SK-N-SH treated with all-trans-retinoic acid at 6 μM for 48 hours (cell line): ENCODE measurements at regions not wholly inside any gene's neighbourhood (a gene's known extent, or its start where the extent isn't known, plus 50 kb on each side); places are given as distances from the start of the nearest gene placed in this dataset.
"Not testable (repeated sequence)": the region's sequence is repeated elsewhere in the genome, so short reads cannot be mapped to it uniquely, and the experiment has no call there.

Experiments used
- ATAC-seq: fragments of 200-7000 bp; cut with Tn5 transposase; 3 replicates; pipeline ENCODE4 v1.9.1; 2020; ENCODE audit warnings: mild to moderate bottlenecking, moderate library complexity
- BACH2 ChIP-seq: fragments of 250-450 bp; sonication (Bioruptor Pico); IDR thresholded peaks from 2 replicates; pipeline ENCODE4 v1.9.0; 2021; ENCODE audit warnings: mild to moderate bottlenecking, borderline replicate concordance
- CREB5 ChIP-seq: fragments of 250-450 bp; sonication (Bioruptor Pico); IDR thresholded peaks from 2 replicates; pipeline ENCODE4 v1.5.1; 2020; ENCODE audit warnings: low read depth, mild to moderate bottlenecking, moderate library complexity
- CSDC2 ChIP-seq: fragments of 250-450 bp; sonication (Bioruptor Pico); IDR thresholded peaks from 2 replicates; pipeline ENCODE4 v1.5.0; 2020; ENCODE audit warnings: mild to moderate bottlenecking, moderate library complexity
- CSRNP3 ChIP-seq: fragments of 250-450 bp; sonication (Bioruptor Pico); IDR thresholded peaks from 2 replicates; pipeline ENCODE4 v1.5.1; 2021; ENCODE audit warnings: mild to moderate bottlenecking, moderate library complexity
- ESRRG ChIP-seq: fragments of 250-450 bp; sonication (Bioruptor Pico); IDR thresholded peaks from 2 replicates; pipeline ENCODE4 v1.6.1; 2021; ENCODE audit warnings: mild to moderate bottlenecking
- GLIS3 ChIP-seq: fragments of 250-450 bp; sonication (Bioruptor Pico); IDR thresholded peaks from 2 replicates; pipeline ENCODE4 v1.5.0; 2020; ENCODE audit warnings: mild to moderate bottlenecking, moderate library complexity
- ISL1 ChIP-seq: fragments of 250-450 bp; sonication (Bioruptor Pico); IDR thresholded peaks from 2 replicates; pipeline ENCODE4 v2.1.2; 2022; ENCODE audit warnings: mild to moderate bottlenecking, moderate library complexity
- PATZ1 ChIP-seq: fragments of 250-450 bp; sonication (Bioruptor Pico); IDR thresholded peaks from 2 replicates; pipeline ENCODE4 v1.8.0; 2020; ENCODE audit warnings: mild to moderate bottlenecking, moderate library complexity, borderline replicate concordance
- POU6F1 ChIP-seq: fragments of 250-450 bp; sonication (Bioruptor Pico); IDR thresholded peaks from 2 replicates; pipeline ENCODE4 v1.8.0; 2021; ENCODE audit warnings: low read depth, mild to moderate bottlenecking, moderate library complexity, borderline replicate concordance
- PPARA ChIP-seq: fragments of 250-450 bp; sonication (Bioruptor Pico); IDR thresholded peaks from 2 replicates; pipeline ENCODE4 v1.5.0; 2020; ENCODE audit warnings: mild to moderate bottlenecking, borderline replicate concordance
- RARB ChIP-seq: fragments of 250-450 bp; sonication (Bioruptor Pico); IDR thresholded peaks from 2 replicates; pipeline ENCODE4 v1.8.0; 2021; ENCODE audit warnings: mild to moderate bottlenecking, moderate library complexity
- SNAI2 ChIP-seq: fragments of 250-450 bp; sonication (Bioruptor Pico); IDR thresholded peaks from 2 replicates; pipeline ENCODE4 v1.5.0; 2020; ENCODE audit warnings: mild to moderate bottlenecking, moderate library complexity
- TCF4 ChIP-seq: fragments of 250-450 bp; sonication (Bioruptor Pico); IDR thresholded peaks from 2 replicates; pipeline ENCODE4 v1.8.0; 2021; ENCODE audit warnings: mild to moderate bottlenecking, moderate library complexity, borderline replicate concordance
- TOX ChIP-seq: fragments of 250-450 bp; sonication (Bioruptor Pico); IDR thresholded peaks from 2 replicates; pipeline ENCODE4 v1.8.0; 2021; ENCODE audit warnings: mild to moderate bottlenecking, moderate library complexity, borderline replicate concordance
- TSHZ2 ChIP-seq: fragments of 250-450 bp; sonication (Bioruptor Pico); IDR thresholded peaks from 2 replicates; pipeline ENCODE4 v1.5.0; 2020; ENCODE audit warnings: mild to moderate bottlenecking, moderate library complexity
- ZFP3 ChIP-seq: fragments of 250-450 bp; sonication (Bioruptor Pico); IDR thresholded peaks from 2 replicates; pipeline ENCODE4 v1.5.0; 2020; ENCODE audit warnings: mild to moderate bottlenecking, moderate library complexity
- ZNF565 ChIP-seq: fragments of 450-650 bp; formaldehyde crosslinking; conservative IDR thresholded peaks from 2 replicates; pipeline ENCODE4 v1.5.0; 2020; ENCODE audit warnings: low read depth, mild to moderate bottlenecking, moderate library complexity
- ZNF70 ChIP-seq: fragments of 450-650 bp; formaldehyde crosslinking; IDR thresholded peaks from 2 replicates; pipeline ENCODE4 v1.5.0; 2020; ENCODE audit warnings: mild to moderate bottlenecking, moderate library complexity
- ZNF8 ChIP-seq: fragments of 450-650 bp; formaldehyde crosslinking; IDR thresholded peaks from 2 replicates; pipeline ENCODE4 v1.5.0; 2020; ENCODE audit warnings: mild to moderate bottlenecking, moderate library complexity

GRCh38 chr6:144467921-144468320 lies 182.8 kb downstream of the UTRN start (continued):
- TF ChIP-seq ZNF8 (CRISPR knock-in tag) (no peak), SNAI2 (CRISPR knock-in tag) (no peak), ISL1 (CRISPR knock-in tag) (no peak), CSDC2 (CRISPR knock-in tag) (no peak), PATZ1 (CRISPR knock-in tag) (no peak), BACH2 (no peak), CSRNP3 (no peak), ZNF70 (CRISPR knock-in tag) (no peak), PPARA (CRISPR knock-in tag) (no peak)

- ATAC-seq, result no peak
Observed at GRCh38 chr6:144468709-144469108, 183.6 kb downstream of the UTRN start.

GRCh38 chr6:144469144-144469575 lies 184.0 kb downstream of the UTRN start:
- ATAC-seq, result no peak
- TF ChIP-seq ESRRG (no peak), TOX (no peak), PPARA (CRISPR knock-in tag) (no peak), GLIS3 (CRISPR knock-in tag) (no peak), ISL1 (CRISPR knock-in tag) (no peak), ZNF565 (CRISPR knock-in tag) (no peak), TSHZ2 (CRISPR knock-in tag) (no peak), ZFP3 (CRISPR knock-in tag) (no peak), CREB5 (CRISPR knock-in tag) (no peak), POU6F1 (CRISPR knock-in tag) (no peak), BACH2 (no peak), CSDC2 (CRISPR knock-in tag) (no peak), TCF4 (CRISPR knock-in tag) (no peak), CSRNP3 (no peak)

More at GRCh38 chr6:144468709-144469108, 183.6 kb downstream of the UTRN start:
- TF ChIP-seq RARB, result no peak

GRCh38 chr6:144470201-144470600 lies 185.1 kb downstream of the UTRN start:
- ATAC-seq, result not testable (repeated sequence)
